NCI-H146 treated with DMSO at 0.1 percent for 48 hours (cell line): ENCODE measurements at regions not wholly inside any gene's neighbourhood (a gene's known extent, or its start where the extent isn't known, plus 50 kb on each side); places are given as distances from the start of the nearest gene placed in this dataset.
"Not testable (repeated sequence)": the region's sequence is repeated elsewhere in the genome, so short reads cannot be mapped to it uniquely, and the experiment has no call there.

Experiments
- DNase-seq: peaks from one replicate; lab custom pipeline; 2025; ENCODE audit not compliant: unreplicated experiment; lab: John Stamatoyannopoulos, UW

GRCh38 chr5:96483878-96484277 is 50.8 kb upstream of the PCSK1 start:
- no peak for DNase-seq

- no peak for DNase-seq
These were observed 54.8 kb upstream of the PCSK1 start for GRCh38 chr5:96487859-96488258.

- DNase-seq: no peak
These were observed 56.5 kb upstream of the PCSK1 start for GRCh38 chr5:96489532-96489931.

- DNase-seq: no peak
These were observed 59.5 kb upstream of the PCSK1 start for GRCh38 chr5:96492459-96493047.

GRCh38 chr5:96493219-96493790 is 60.3 kb upstream of the PCSK1 start:
- DNase-seq: no peak

- not testable (repeated sequence) for DNase-seq
These were observed 62.4 kb upstream of the PCSK1 start for GRCh38 chr5:96495412-96495811.

- not testable (repeated sequence) for DNase-seq
These were observed 64.0 kb upstream of the PCSK1 start for GRCh38 chr5:96497027-96497426.

GRCh38 chr5:96499753-96500345 is 66.8 kb upstream of the PCSK1 start:
- no peak for DNase-seq

- DNase-seq: no peak
These were observed 69.1 kb upstream of the PCSK1 start for GRCh38 chr5:96501991-96502646.

- no peak for DNase-seq
These were observed 70.6 kb upstream of the PCSK1 start for GRCh38 chr5:96503501-96504236.

- DNase-seq: no peak
These were observed 73.3 kb upstream of the PCSK1 start for GRCh38 chr5:96506376-96506775.

- DNase-seq: no peak
These were observed 73.9 kb upstream of the PCSK1 start for GRCh38 chr5:96506866-96507527.

- DNase-seq: no peak
These were observed 76.3 kb upstream of the PCSK1 start for GRCh38 chr5:96509316-96509715.

- no peak for DNase-seq
These were observed 76.8 kb upstream of the PCSK1 start for GRCh38 chr5:96509721-96510350.

GRCh38 chr5:96516631-96517071 is 83.6 kb upstream of the PCSK1 start:
- no peak for DNase-seq

- no peak for DNase-seq
These were observed 84.2 kb upstream of the PCSK1 start for GRCh38 chr5:96517295-96517694.

GRCh38 chr5:96520345-96520744 is 87.3 kb upstream of the PCSK1 start:
- DNase-seq: no peak

GRCh38 chr5:96522635-96523355 is 89.7 kb upstream of the PCSK1 start:
- no peak for DNase-seq

- no peak for DNase-seq
These were observed 95.0 kb upstream of the PCSK1 start for GRCh38 chr5:96527768-96528661.
